Natural killer cell (primary cell): ENCODE measurements at regions not wholly inside any gene's neighbourhood (a gene's known extent, or its start where the extent isn't known, plus 50 kb on each side); places are given as distances from the start of the nearest gene placed in this dataset.
A peak's percentile ranks its signal among the peaks of the same experiment; 100 is the strongest.

Source experiments
- ATAC-seq, 3 donors: fragments of 150-1000 bp in 2 of 3; fragments of 200-7000 bp in 1 of 3; cut with Tn5 transposase; 1 replicate in 1 of 3; 2 replicates in 2 of 3; pipeline ENCODE4 v1.10.0; 2021; ENCODE audit warnings: mild to moderate bottlenecking in 2 of 3, moderate library complexity in 2 of 3
- DNase-seq, 2 donors: peaks; one replicate each; pipeline versions ENCODE4 v3.0.0 to v3.0.0-alpha.2; 2013 to 2021; ENCODE audit warnings: mixed read lengths in 1 of 2
- H3K27ac ChIP-seq: one replicate; pipeline ENCODE4 v1.5.1; 2013; ENCODE audit warnings: mild to moderate bottlenecking, low read length
- H3K27me3 ChIP-seq: one replicate; pipeline ENCODE4 v1.6.1; 2013; ENCODE audit warnings: low read length; ENCODE audit not compliant: control insufficient read depth, insufficient read depth
- H3K36me3 ChIP-seq: one replicate; pipeline ENCODE4 v1.6.1; 2013; ENCODE audit warnings: low read length; ENCODE audit not compliant: control insufficient read depth, insufficient read depth
- H3K4me1 ChIP-seq: one replicate; pipeline ENCODE4 v1.6.1; 2013; ENCODE audit warnings: low read length; ENCODE audit not compliant: control insufficient read depth, insufficient read depth
- H3K4me3 ChIP-seq: one replicate; pipeline ENCODE4 v1.5.1; 2013; ENCODE audit warnings: low read length
- H3K9me3 ChIP-seq: one replicate; pipeline ENCODE4 v1.6.1; 2013; ENCODE audit warnings: low read length; ENCODE audit not compliant: control insufficient read depth, insufficient read depth
- H3K27ac Mint-ChIP-seq, 2 donors: one replicate each; pipeline ENCODE4 v1.8.0; 2022; ENCODE audit warnings: mild to moderate bottlenecking in 2 of 2, mixed read lengths in 2 of 2, moderate library complexity in 1 of 2
- H3K27me3 Mint-ChIP-seq, 2 donors: one replicate each; pipeline ENCODE4 v1.8.0; 2022; ENCODE audit warnings: low read depth in 2 of 2, mixed read lengths in 2 of 2
- H3K36me3 Mint-ChIP-seq: one replicate; pipeline ENCODE4 v1.8.0; 2022; ENCODE audit warnings: mixed read lengths
- H3K4me1 Mint-ChIP-seq, 2 donors: one replicate each; pipeline ENCODE4 v1.8.0; 2022; ENCODE audit warnings: mixed read lengths in 2 of 2
- H3K4me3 Mint-ChIP-seq: one replicate; pipeline ENCODE4 v1.8.0; 2022; ENCODE audit warnings: mild to moderate bottlenecking, moderate library complexity, mixed read lengths
- H3K9me3 Mint-ChIP-seq, 2 donors: one replicate each; pipeline ENCODE4 v1.8.0; 2022; ENCODE audit warnings: mixed read lengths in 2 of 2
- WGBS: methylation state at CpG from one replicate; pipeline ENCODE4 v1.1.7; 2013; ENCODE audit warnings: missing lambda C conversion rate; ENCODE audit not compliant: insufficient coverage; 5-methylcytosine and 5-hydroxymethylcytosine counted together
- intact Hi-C: fragments of 100-400 bp; cut with micrococcal nuclease; formaldehyde crosslinking; loops from one replicate; pipeline ENCODE4 v1.14.2; 2022
- TF ChIP-seq, protein P1 (sequence below): fragments of 200-600 bp; IDR thresholded peaks from one replicate; pipeline ENCODE4 v1.8.0; 2022; ENCODE audit warnings: antibody characterized with exemption

DNA sequence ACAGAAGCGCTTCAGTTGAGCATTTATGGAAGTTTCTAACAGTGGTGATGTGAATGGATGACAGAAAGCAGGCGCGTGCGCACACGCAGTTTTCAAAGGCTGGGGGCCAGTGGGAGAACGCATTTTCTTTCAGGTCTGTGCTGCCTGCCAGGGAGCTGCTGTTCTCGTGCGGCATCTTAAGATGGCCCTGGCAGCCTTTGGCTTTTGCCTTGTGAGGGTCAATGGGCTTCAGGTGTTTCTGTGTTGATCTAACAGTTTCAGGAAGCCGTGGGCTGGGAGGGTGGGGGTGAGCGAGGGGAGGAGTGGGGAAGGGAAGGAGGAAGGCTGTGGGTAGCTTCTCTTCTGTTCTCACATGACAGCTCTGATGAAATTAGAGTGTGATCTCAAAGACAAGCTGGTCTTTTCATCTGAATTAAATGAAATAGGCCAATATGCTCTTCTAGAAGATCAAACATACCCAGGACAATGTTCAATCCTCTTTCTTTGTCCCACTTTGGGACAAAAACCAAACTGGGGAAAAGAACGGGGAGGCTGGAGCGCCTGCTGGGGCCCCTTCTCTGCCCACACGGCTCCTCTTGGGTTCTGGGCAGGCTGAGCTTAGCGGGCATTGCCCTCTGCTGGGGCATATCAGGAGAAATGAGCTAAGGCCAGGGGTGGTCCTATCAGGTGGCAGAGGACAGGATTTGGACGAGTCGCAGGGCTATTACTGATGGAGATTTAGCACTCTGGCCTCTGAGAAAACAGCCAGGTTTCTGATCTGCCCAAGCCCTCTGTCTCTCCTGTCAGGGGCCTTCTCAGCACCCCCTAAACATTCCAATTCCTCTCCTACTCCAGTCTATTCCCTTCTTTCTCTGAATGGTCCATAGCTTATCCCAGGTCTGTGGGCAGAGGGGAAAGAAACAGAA, 126.2 kb upstream of the LGALSL start:
- H3K9me3 Mint-ChIP-seq: no peaks in the 10 kb centered on the region
- intact Hi-C loops: loop anchor here (1.0 to 10.0 kb wide), 5 partner anchors 113 to 635 kb away; partner anchors contain the start of genes SERTAD2 and UGP2
- Histone ChIP-seq H3K36me3 (no peaks in the 10 kb centered on the region), H3K27ac (peak overlapping the region; percentile 68), H3K27me3 (no peaks in the 10 kb centered on the region), H3K4me3 (peak overlapping the region; percentile 8), H3K9me3 (no peaks in the 10 kb centered on the region), H3K4me1 (peaks cover 57% of the 10 kb centered on the region)
- peak overlapping the region; percentile 73 for H3K4me3 Mint-ChIP-seq
- peak overlapping the region; percentile 78 to 87 for H3K27ac Mint-ChIP-seq
- peak; percentile 24 to 62 (median 42) for ATAC-seq
- no peaks in the 10 kb centered on the region for H3K27me3 Mint-ChIP-seq
- TF ChIP-seq, protein P1, sequence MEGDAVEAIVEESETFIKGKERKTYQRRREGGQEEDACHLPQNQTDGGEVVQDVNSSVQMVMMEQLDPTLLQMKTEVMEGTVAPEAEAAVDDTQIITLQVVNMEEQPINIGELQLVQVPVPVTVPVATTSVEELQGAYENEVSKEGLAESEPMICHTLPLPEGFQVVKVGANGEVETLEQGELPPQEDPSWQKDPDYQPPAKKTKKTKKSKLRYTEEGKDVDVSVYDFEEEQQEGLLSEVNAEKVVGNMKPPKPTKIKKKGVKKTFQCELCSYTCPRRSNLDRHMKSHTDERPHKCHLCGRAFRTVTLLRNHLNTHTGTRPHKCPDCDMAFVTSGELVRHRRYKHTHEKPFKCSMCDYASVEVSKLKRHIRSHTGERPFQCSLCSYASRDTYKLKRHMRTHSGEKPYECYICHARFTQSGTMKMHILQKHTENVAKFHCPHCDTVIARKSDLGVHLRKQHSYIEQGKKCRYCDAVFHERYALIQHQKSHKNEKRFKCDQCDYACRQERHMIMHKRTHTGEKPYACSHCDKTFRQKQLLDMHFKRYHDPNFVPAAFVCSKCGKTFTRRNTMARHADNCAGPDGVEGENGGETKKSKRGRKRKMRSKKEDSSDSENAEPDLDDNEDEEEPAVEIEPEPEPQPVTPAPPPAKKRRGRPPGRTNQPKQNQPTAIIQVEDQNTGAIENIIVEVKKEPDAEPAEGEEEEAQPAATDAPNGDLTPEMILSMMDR: peak; percentile 34
- 34% methylated on average over 16 of the region's 16 CpGs for WGBS
- H3K36me3 Mint-ChIP-seq: no peaks in the 10 kb centered on the region
- peaks cover 63 to 65% of the 10 kb centered on the region in 2 donors for H3K4me1 Mint-ChIP-seq
- DNase-seq: peak; percentile 41 to 74

DNA sequence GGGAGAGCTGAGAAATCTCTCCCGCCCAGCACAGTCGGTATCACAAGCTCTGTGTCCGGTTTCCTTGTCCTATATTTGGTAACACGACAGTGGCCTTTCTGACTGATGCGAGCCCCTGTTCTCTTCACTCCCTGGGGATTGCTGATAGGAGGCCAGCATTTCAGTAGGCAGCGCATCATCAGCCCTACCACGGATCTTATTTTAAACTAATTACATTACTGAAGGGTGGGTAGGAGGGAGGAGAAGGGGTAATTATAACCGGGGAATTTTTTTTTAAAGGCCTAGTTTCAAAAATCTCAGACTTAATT, 125.6 kb upstream of the LGALSL start:
- ATAC-seq (no peak), DNase-seq (no peak)
- peaks cover 51% of the 10 kb centered on the region for H3K4me1 ChIP-seq
- Mint-ChIP-seq H3K9me3 (no peaks in the 10 kb centered on the region), H3K27me3 (no peaks in the 10 kb centered on the region), H3K4me3 (peak overlapping the region; percentile 73), H3K27ac (peak overlapping the region; percentile 78 to 87), H3K4me1 (peaks cover 57 to 59% of the 10 kb centered on the region in 2 donors), H3K36me3 (no peaks in the 10 kb centered on the region)
- peak overlapping the region; percentile 68 for H3K27ac ChIP-seq
- H3K4me3 ChIP-seq: no peak overlapping the region
- H3K27me3 ChIP-seq: no peaks in the 10 kb centered on the region
- intact Hi-C loops: loop anchor here (1.0 to 10.0 kb wide), 5 partner anchors 114 to 636 kb away; partner anchors contain the start of genes SERTAD2 and UGP2
- H3K9me3 ChIP-seq: no peaks in the 10 kb centered on the region
- TF ChIP-seq, protein P1: no peak
- WGBS: 83% methylated on average over 5 of the region's 8 CpGs
- H3K36me3 ChIP-seq: no peaks in the 10 kb centered on the region

DNA sequence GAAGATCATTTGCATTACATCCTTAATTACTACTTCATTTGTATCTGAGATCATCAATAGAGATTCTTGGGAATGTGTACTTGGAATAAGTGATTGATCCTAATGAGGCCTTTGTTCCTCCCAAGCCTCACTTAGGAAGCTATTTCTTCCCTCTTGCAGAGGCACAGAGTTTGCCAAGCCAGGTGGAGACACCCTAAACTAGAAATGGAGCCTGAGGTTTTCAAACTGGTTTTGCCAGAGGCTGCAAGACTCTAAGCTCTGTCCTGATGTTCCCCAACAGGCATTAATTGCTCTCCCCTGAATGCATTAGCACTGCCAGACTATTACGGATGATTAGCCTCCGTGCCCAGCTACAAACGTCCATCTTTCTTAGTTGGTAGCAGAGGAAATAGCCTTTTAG, 125.2 kb upstream of the LGALSL start:
- H3K9me3 ChIP-seq: no peaks in the 10 kb centered on the region
- DNase-seq (no peak), ATAC-seq (no peak)
- Mint-ChIP-seq H3K4me1 (peaks cover 53 to 56% of the 10 kb centered on the region in 2 donors), H3K36me3 (no peaks in the 10 kb centered on the region), H3K27me3 (no peaks in the 10 kb centered on the region), H3K9me3 (no peaks in the 10 kb centered on the region), H3K4me3 (no peak overlapping the region), H3K27ac (peak overlapping the region; percentile 78 to 87)
- H3K36me3 ChIP-seq: no peaks in the 10 kb centered on the region
- H3K4me3 ChIP-seq: no peak overlapping the region
- H3K27me3 ChIP-seq: no peaks in the 10 kb centered on the region
- no peak overlapping the region for H3K27ac ChIP-seq
- intact Hi-C loops: loop anchor here (1.0 to 10.0 kb wide), 5 partner anchors 114 to 636 kb away; partner anchors contain the start of genes SERTAD2 and UGP2
- TF ChIP-seq, protein P1: no peak
- 93% methylated on average over 3 of the region's 3 CpGs for WGBS
- H3K4me1 ChIP-seq: peaks cover 47% of the 10 kb centered on the region
